ENCODE measurements at regions not wholly inside any gene's neighbourhood (a gene's known extent, or its start where the extent isn't known, plus 50 kb on each side); places are given as distances from the start of the nearest gene placed in this dataset.

- Mint-ChIP-seq H3K4me1 (ENCODE audit: low read depth, unreplicated experiment) (peaks cover 52% of the 10 kb centered on the region), H3K27ac (ENCODE audit: unreplicated experiment) (peak overlapping the region; percentile 94), H3K36me3 (ENCODE audit: unreplicated experiment) (no peaks in the 10 kb centered on the region), H3K9me3 (ENCODE audit: unreplicated experiment) (peaks cover 5% of the 10 kb centered on the region), H3K4me3 (ENCODE audit: unreplicated experiment) (no peak overlapping the region), H3K27me3 (ENCODE audit: unreplicated experiment) (peaks cover 1% of the 10 kb centered on the region)
- TF ChIP-seq CTCF (IDR thresholded peaks at IDR 0.05; ENCODE audit: partially characterized antibody, unreplicated experiment) = no peak
- DNase-seq = no peak
Measured at GRCh38 chr1:116856312-116856711, 53.4 kb upstream of the PTGFRN start.

GRCh38 chr1:116857092-116857491 is 52.6 kb upstream of the PTGFRN start:
- H3K36me3 Mint-ChIP-seq (ENCODE audit: unreplicated experiment) = no peaks in the 10 kb centered on the region
- peak overlapping the region; percentile 83 for H3K27ac Mint-ChIP-seq (ENCODE audit: unreplicated experiment)
- peaks cover 2% of the 10 kb centered on the region for H3K9me3 Mint-ChIP-seq (ENCODE audit: unreplicated experiment)
- TF ChIP-seq CTCF (IDR thresholded peaks at IDR 0.05; ENCODE audit: partially characterized antibody, unreplicated experiment) = no peak
- no peaks in the 10 kb centered on the region for H3K27me3 Mint-ChIP-seq (ENCODE audit: unreplicated experiment)
- H3K4me1 Mint-ChIP-seq (ENCODE audit: low read depth, unreplicated experiment) = peaks cover 49% of the 10 kb centered on the region
- no peak for DNase-seq
- H3K4me3 Mint-ChIP-seq (ENCODE audit: unreplicated experiment) = no peak overlapping the region

Data from glutamatergic neuron (in vitro differentiated cells).